ENCODE measurements at regions not wholly inside any gene's neighbourhood (a gene's known extent, or its start where the extent isn't known, plus 50 kb on each side); places are given as distances from the start of the nearest gene placed in this dataset.

DNA sequence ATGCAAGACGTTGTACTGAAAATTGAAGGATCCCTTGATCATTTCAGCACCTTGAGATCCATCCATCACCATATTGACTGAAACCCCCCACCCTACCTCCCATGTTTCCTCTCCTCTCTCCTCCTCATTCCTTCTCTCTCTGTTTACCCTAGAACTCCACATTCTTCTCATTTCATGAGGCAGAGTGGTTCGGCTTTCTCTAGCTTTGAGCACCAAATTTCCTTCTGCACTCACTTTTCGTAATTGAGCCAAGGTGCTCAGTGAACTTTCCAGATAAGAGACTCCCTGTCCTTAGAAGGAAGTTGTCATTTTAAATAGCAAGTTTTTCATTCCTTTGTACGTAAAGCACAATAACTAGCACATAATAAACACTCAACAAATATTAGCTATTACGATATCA is 108.3 kb upstream of the SLC34A2 start:
- DNase-seq: no peak
- Histone ChIP-seq H3K36me3 (ENCODE audit: low read depth) (no peaks in the 10 kb centered on the region), H3K4me3 (no peak overlapping the region), H3K9me3 (no peaks in the 10 kb centered on the region), H3K4me1 (ENCODE audit: low read depth) (peaks cover 6% of the 10 kb centered on the region)
- intact Hi-C loops (cut with DNase I, micrococcal nuclease): no loop called here
- ATAC-seq: no peak
- no peak for TF ChIP-seq CTCF (IDR thresholded peaks at IDR 0.05)

- no peak for DNase-seq
- intact Hi-C loops (cut with DNase I, micrococcal nuclease): no loop called here
- H3K36me3 ChIP-seq (ENCODE audit: low read depth): no peaks in the 10 kb centered on the region
- TF ChIP-seq CTCF (IDR thresholded peaks at IDR 0.05): no peak
- H3K4me3 ChIP-seq: no peak overlapping the region
- ATAC-seq: no peak
- peaks cover 12% of the 10 kb centered on the region for H3K4me1 ChIP-seq (ENCODE audit: low read depth)
- no peaks in the 10 kb centered on the region for H3K9me3 ChIP-seq
These were observed 106.2 kb upstream of the SLC34A2 start for GRCh38 chr4:25549413-25549812.

DNA sequence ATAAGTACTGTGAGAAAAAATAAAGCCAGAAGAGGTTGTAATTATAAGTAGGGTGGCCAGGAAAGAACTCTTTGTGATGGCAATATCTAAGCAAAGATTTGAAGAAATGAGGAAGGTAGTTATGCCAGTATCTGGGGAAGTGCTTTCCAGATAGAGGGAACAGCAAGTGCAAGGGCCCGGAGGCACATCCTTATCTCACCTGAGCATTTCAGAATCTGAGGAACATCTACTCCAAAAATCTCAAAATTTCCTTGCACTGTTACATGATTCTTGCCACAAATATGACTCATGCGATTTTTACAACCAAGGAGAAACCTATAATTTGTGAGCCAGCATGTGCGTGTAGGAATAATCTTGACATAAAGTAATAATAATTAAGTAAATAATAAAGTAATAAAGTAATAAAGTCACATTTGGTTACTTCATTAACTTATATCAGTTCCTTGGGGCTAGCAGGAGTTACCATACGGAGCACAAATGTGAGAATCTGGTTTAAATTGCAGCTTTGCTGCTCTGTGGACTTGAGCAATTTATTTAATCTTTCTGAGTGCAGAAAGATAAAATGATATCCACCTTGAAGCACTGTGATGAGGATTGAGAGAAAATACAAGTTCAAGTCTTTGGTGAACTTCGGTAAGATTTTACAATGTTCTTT is 105.1 kb upstream of the SLC34A2 start:
- intact Hi-C loops (cut with DNase I, micrococcal nuclease): no loop called here
- DNase-seq: no peak
- Histone ChIP-seq H3K4me1 (ENCODE audit: low read depth) (peaks cover 12% of the 10 kb centered on the region), H3K36me3 (ENCODE audit: low read depth) (no peaks in the 10 kb centered on the region), H3K4me3 (no peak overlapping the region), H3K9me3 (no peaks in the 10 kb centered on the region)
- ATAC-seq: no peak
- TF ChIP-seq CTCF (IDR thresholded peaks at IDR 0.05): no peak

GRCh38 chr4:25551605-25552004 is 104.0 kb upstream of the SLC34A2 start:
- no peak overlapping the region for H3K4me3 ChIP-seq
- H3K36me3 ChIP-seq (ENCODE audit: low read depth): no peaks in the 10 kb centered on the region
- H3K9me3 ChIP-seq: no peaks in the 10 kb centered on the region
- intact Hi-C loops (cut with DNase I, micrococcal nuclease): no loop called here
- TF ChIP-seq CTCF (IDR thresholded peaks at IDR 0.05): no peak
- peaks cover 12% of the 10 kb centered on the region for H3K4me1 ChIP-seq (ENCODE audit: low read depth)
- DNase-seq (peak in 2 of 3 donors; percentile 48 to 69), ATAC-seq (peak; percentile 87)

GRCh38 chr4:25552580-25553271 is 102.9 kb upstream of the SLC34A2 start:
- no peaks in the 10 kb centered on the region for H3K36me3 ChIP-seq (ENCODE audit: low read depth)
- no peaks in the 10 kb centered on the region for H3K9me3 ChIP-seq
- ATAC-seq (peak; percentile 75), DNase-seq (peak; percentile 58 to 66 (median 65))
- H3K4me1 ChIP-seq (ENCODE audit: low read depth): peaks cover 12% of the 10 kb centered on the region
- no peak overlapping the region for H3K4me3 ChIP-seq
- intact Hi-C loops (cut with DNase I, micrococcal nuclease): no loop called here
- no peak for TF ChIP-seq CTCF (IDR thresholded peaks at IDR 0.05)
